KBM-7 (cell line): ENCODE measurements at regions not wholly inside any gene's neighbourhood (a gene's known extent, or its start where the extent isn't known, plus 50 kb on each side); places are given as distances from the start of the nearest gene placed in this dataset.

Experiments used
- DNase-seq: peaks from one replicate; pipeline ENCODE4 v3.0.0-alpha.2; 2015
- in situ Hi-C: fragments of 300-500 bp; cut with MboI; formaldehyde crosslinking; loops from 2 replicates; pipeline ENCODE4 v1.14.3; 2020; ENCODE audit warnings: low sequenced_read_pairs, low pct_unique_long_range_greater_than_20kb, mixed read lengths

GRCh38 chr6:84492241-84493165, 265.1 kb upstream of the CEP162 start:
- no peak for DNase-seq
- in situ Hi-C loops = no loop called here

GRCh38 chr6:84489598-84489997, 262.2 kb upstream of the CEP162 start:
- in situ Hi-C loops = no loop called here
- DNase-seq = no peak

- in situ Hi-C loops = no loop called here
- DNase-seq = no peak
These were observed 259.1 kb upstream of the CEP162 start for GRCh38 chr6:84486526-84486925.

- in situ Hi-C loops = no loop called here
- DNase-seq = no peak
These were observed 241.7 kb upstream of the CEP162 start for GRCh38 chr6:84469144-84469543.

GRCh38 chr6:84467296-84467695, 239.9 kb upstream of the CEP162 start:
- in situ Hi-C loops = no loop called here
- no peak for DNase-seq

- DNase-seq = no peak
- in situ Hi-C loops = no loop called here
These were observed 239.1 kb upstream of the CEP162 start for GRCh38 chr6:84466511-84466910.

- in situ Hi-C loops = no loop called here
- no peak for DNase-seq
These were observed 237.0 kb upstream of the CEP162 start for GRCh38 chr6:84464471-84464870.

GRCh38 chr6:84462698-84463097, 235.3 kb upstream of the CEP162 start:
- in situ Hi-C loops = no loop called here
- DNase-seq = no peak

GRCh38 chr6:84461461-84461860, 234.0 kb upstream of the CEP162 start:
- in situ Hi-C loops = no loop called here
- DNase-seq = no peak

GRCh38 chr6:84460491-84460890, 233.0 kb upstream of the CEP162 start:
- in situ Hi-C loops = no loop called here
- no peak for DNase-seq

- DNase-seq = no peak
- in situ Hi-C loops = no loop called here
These were observed 232.0 kb upstream of the CEP162 start for GRCh38 chr6:84459401-84459800.

- in situ Hi-C loops = no loop called here
- DNase-seq = no peak
These were observed 230.8 kb upstream of the CEP162 start for GRCh38 chr6:84458271-84458670.

- no peak for DNase-seq
- in situ Hi-C loops = no loop called here
These were observed 229.8 kb upstream of the CEP162 start for GRCh38 chr6:84457276-84457675.

GRCh38 chr6:84456803-84457202, 229.4 kb upstream of the CEP162 start:
- in situ Hi-C loops = no loop called here
- DNase-seq = no peak

- DNase-seq = no peak
- in situ Hi-C loops = no loop called here
These were observed 228.1 kb upstream of the CEP162 start for GRCh38 chr6:84455511-84456029.

GRCh38 chr6:84453499-84453898, 226.1 kb upstream of the CEP162 start:
- in situ Hi-C loops = no loop called here
- no peak for DNase-seq

- DNase-seq = no peak
- in situ Hi-C loops = no loop called here
These were observed 222.6 kb upstream of the CEP162 start for GRCh38 chr6:84450018-84450417.

GRCh38 chr6:84449220-84449619, 221.8 kb upstream of the CEP162 start:
- no peak for DNase-seq

GRCh38 chr6:84448331-84448730, 220.9 kb upstream of the CEP162 start:
- in situ Hi-C loops = no loop called here

More at GRCh38 chr6:84449220-84449619, 221.8 kb upstream of the CEP162 start:
- in situ Hi-C loops = no loop called here

GRCh38 chr6:84447651-84448050, 220.2 kb upstream of the CEP162 start:
- in situ Hi-C loops = no loop called here
- DNase-seq = no peak

More at GRCh38 chr6:84448331-84448730, 220.9 kb upstream of the CEP162 start:
- no peak for DNase-seq

GRCh38 chr6:84445068-84445467, 217.6 kb upstream of the CEP162 start:
- in situ Hi-C loops = no loop called here
- no peak for DNase-seq
